ENCODE measurements at regions not wholly inside any gene's neighbourhood (a gene's known extent, or its start where the extent isn't known, plus 50 kb on each side); places are given as distances from the start of the nearest gene placed in this dataset.
"Not testable (repeated sequence)": the region's sequence is repeated elsewhere in the genome, so short reads cannot be mapped to it uniquely, and the experiment has no call there.

DNA sequence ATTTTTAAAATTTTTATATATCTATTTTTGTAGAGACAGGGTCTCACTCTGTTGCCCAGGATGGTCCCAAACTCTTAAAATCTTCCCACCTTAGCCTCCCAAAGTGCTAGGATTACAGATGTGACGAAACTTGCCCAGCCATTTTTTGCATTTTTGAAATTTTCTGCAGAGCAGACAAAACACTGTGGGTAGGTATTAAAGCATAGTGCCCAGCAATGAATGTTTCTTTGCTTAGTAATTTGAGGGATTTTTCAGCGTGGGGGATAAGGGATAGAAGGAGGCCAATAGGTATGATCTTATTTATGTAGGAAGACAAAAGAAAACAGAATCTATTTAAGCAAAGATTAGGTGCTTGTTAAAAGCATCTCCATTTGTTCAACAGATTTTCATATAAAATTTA, 446.8 kb upstream of the DPH6 start:
- no peak for DNase-seq (ENCODE audit: low read depth in 3 of 3)

DNA sequence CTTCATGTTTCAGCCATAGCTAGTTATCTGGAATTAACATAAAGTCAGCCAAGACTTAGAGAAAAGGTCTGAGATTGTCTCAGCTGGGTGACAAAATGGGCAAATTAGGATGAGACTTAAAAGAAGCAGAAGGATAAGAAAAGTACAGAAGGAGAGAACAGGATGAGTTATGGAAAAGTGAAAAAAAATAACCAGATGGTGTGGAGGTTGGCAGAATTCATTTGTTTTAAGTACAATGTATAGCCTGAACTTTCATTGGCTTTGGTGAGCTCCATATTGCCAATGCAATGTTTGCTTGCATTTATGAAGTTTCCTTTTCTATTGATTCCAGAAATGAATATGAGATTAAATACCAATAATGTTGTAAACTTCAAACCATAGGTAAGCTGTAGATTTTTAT, 447.2 kb upstream of the DPH6 start:
- DNase-seq (ENCODE audit: low read depth in 3 of 3), result no peak

DNA sequence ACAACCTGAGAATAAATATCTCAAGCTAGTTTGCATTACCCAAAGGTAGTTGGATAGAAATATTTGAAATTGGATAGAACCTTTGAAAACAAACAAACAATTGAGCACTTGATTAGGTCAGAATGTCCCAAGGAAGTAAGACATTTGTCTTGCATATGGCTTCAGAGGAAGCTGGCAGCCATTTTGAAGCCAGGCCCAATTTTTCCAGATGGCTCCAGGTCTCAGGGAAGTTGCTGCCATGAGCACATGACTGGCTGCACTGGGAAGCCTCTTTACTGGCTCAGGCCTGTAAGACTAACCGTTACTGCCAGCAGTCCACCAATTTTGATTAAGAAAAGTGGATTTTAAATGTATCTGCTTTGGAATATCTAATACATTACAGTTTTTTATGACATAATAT, 448.9 kb upstream of the DPH6 start:
- DNase-seq (ENCODE audit: low read depth in 3 of 3), result no peak

DNA sequence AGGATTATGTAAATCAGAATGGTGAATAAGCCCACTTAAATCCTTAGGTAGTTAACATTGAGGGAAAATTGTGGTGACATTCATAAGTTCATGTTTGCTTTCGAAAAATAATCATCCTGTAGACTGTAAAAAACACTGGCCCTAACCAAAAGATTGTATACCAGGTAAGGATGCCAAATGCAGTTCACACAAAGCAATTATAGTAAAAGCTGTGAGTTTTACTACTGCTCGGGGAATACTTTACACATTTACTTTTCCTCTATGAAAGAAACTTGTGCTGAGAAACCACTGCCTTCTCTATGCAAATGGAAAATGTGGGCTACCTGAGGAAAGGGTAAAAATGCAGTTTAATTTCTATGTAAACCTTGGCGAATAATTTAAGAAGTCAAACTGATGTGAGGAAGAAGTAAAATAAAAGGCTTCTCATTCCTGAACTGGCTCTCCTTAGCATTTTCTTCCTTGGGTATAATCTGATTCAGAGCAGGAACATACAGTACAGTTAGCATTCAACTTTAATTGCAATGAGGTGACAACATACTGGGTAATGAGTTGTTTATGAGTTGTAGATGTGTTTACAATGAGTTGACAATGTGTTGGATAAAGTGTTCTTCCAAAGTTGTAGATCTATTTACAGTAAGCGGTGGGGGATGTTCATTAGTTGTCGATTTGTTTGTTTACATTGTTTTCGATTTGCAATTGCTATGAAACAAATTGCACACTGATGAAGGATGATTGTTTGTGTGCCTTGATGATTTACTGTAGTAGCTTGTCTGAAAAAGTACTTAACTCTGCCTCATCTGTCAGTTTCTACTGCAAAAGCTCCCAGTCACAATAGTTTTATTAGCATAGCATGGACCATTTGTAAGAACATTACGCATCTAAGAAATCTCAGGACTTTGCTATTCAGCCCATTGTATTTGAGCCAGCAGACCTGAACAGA, 453.0 kb upstream of the DPH6 start:
- no peak for DNase-seq (ENCODE audit: low read depth in 3 of 3)

DNA sequence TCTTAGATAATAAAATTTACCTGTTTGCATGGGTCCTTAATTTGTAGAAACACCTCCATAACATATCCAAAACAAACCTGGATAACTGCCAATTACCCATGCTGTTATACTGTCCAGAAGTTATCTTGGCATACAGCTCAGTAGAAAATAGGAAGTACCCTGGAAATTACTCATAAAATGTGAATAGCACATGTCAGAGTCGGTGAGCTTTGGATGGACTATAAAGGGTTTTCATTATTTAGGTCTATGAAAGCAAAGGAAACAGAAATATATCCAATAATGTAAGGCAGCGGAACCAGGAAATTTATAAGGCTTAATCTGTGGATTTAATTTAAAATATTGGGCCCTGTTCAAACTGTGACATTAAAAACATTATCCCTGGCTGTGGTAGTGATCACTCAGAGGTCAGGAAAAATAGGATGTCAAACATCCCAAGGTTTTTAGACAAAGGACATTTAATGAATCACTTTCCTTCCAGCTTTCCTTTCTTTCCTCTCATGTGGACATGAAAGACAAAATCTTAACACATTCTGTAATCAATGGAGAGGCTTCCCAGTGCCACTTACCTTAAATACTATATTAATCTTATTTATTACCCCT, 459.0 kb upstream of the DPH6 start:
- DNase-seq (ENCODE audit: low read depth in 3 of 3), result no peak

DNA sequence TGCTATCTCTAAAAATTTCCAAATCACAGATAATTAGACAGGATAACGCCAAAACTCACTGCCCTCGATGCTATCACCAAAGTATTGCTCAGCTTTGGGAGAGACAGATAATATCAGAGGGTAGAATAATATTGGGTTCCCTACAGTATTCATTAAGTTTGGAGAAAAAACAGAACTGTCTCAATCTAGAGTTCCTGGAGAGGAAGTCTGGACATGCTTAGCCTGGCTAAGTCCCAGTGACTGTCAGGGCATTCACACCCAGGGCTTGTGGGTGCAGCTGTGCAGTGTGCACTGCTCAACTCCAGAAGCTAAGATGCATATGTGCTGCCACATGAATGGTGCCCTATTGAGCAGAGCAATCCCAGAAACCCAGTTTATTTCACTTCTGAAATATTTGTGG, 459.6 kb upstream of the DPH6 start:
- DNase-seq (ENCODE audit: low read depth in 3 of 3), result no peak

DNA sequence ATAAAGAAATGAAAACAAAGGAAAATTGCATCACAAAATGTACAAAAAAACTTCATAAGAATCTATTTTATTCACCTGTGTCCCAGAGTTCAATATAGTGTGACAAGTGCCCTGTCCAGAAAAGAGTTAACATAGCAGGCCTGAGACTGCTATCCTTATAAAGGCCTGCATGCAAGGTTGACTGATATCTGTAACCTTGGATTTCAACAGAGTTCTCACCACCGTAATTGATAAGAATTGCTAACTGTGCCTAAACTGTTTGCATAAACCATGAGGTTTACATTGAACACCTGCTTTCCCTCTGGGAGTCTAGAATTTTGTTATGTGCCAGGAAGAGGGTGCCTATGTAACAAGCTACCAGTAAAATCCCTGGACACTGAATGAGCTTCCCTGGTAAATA, 461.7 kb upstream of the DPH6 start:
- DNase-seq (ENCODE audit: low read depth in 3 of 3), result no peak

DNA sequence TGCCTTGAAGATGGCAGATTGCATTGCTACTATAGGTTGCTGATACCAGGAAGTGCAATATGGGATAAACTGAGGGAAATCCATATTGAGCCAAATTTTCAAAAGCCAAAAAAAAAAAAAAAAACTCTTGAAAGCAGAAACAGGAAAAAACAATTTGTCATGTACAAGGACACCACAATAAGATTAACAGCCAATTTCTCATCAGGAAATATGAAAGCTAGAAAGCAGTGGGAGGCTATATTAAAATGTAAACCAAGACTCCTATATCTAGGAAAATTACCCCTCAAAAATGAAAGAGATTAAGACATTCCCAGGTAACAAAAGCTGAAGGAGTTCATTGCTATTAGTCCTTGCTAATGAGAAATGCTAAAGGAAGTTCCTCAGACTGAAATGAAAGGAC, 462.8 kb upstream of the DPH6 start:
- DNase-seq (ENCODE audit: low read depth in 3 of 3), result no peak

DNA sequence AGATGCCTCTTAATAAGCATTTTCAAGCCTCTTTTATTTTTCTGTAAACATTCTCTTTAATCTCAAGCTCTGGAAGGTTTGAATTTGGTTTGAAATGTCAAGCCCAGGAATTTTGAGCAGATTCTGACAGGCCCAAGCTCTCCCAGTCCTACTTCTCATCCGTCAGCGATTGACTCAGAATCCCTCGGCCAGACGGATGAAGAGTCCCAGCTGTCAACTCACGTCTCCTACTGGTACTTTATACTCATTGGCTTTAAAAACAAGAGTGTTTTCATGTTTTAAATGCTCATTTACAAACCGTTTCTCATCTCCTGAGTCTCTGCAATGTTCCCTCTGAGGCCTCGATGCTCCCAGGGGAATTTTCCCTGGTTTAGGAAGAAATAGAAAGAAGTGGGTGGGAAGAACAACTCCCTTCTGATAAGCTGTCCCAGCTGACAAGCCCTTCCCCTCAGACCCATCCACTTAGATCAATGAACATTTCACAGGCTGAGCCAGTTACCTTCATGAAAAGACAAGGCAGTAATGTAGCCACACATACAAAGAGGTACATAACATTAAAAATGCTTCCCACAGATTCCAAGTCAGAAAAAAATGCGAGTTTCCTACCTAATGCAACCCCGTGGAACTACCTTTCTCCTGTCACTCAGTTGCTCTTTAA, 478.2 kb upstream of the DPH6 start:
- no peak for DNase-seq (ENCODE audit: low read depth in 3 of 3)

DNA sequence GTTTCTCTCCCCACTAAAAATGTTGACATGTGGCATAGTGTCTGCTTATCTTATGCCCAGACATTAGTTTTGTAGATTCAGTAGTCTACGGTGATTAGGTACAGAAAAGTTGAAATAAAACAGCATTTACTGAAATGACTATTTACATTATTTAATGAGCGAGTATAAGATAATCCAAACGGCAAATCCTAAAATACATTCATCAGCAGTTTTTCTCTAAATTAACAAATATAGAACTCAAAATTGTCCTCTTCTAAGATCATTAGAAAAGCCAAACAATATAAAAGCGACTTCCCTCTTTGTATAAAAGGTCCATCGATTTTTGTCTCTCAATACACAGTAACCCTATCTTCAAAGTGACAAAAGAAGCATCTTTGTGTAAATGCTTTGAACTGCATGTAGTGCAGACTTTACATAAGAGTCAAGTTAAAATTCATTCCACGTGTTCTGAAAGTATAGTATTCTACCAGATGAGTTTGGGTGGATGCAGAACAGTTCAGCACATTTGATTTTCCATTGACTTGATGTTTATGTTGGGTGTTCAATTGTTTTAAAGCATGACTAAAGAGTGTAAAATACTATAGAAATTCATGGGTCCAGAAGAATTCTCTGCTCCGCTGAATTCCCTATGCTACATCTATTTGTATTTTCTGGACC, 480.8 kb upstream of the DPH6 start:
- DNase-seq (ENCODE audit: low read depth in 3 of 3), result no peak

DNA sequence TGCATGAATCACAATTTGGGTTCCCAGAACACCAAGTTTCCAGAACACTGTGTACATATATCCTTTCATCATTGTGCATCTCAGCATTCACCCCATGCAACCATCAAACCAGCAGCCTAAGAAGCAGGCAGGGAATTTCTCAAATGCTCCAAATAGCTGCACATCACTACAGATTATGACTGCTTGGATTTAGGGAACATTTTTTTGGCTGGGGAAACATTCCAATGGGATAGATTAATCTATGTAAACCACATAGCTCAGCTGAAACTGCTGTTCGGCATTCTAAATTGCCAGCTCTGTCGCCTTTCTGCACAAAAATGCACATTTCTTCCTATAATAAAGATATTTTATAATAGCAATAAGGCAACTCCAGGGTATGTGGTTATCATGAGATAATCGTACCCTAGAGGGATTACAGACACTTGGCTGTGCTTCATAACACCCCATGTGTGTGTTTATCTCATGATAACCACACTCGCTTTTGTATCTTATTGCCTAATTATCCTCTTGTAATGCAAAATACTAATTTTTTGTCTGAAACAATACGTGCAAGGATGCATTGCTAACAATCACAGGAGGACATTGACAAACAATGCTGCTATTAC, 483.7 kb upstream of the DPH6 start:
- no peak for DNase-seq (ENCODE audit: low read depth in 3 of 3)

DNA sequence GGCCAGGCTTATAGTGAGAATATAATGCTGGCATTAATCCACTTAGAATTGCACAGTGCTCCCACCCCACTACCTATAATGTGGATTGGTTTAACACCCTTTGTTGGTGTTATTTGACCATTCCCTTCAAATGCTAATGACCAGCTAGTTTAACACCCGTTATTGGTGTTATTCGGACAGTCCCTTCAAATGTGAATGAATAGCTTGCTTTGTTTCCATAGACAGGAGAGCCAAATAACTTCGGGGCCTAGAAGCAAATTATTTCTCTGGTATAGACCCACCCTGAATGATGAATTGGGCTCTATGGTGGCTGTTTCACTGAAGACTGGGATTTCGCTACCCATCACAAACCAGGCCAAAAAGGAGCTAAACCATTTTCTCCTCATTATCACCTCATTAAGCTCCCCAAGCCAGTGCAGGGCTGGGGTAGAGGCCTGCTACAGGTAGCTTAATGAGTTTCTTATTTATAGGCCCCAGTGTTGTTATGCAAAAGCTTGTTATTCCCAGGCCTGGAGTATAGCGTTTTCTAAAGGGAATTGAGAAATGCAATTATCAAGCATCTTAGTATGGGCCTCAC, 494.1 kb upstream of the DPH6 start:
- no peak for DNase-seq (ENCODE audit: low read depth in 3 of 3)

DNA sequence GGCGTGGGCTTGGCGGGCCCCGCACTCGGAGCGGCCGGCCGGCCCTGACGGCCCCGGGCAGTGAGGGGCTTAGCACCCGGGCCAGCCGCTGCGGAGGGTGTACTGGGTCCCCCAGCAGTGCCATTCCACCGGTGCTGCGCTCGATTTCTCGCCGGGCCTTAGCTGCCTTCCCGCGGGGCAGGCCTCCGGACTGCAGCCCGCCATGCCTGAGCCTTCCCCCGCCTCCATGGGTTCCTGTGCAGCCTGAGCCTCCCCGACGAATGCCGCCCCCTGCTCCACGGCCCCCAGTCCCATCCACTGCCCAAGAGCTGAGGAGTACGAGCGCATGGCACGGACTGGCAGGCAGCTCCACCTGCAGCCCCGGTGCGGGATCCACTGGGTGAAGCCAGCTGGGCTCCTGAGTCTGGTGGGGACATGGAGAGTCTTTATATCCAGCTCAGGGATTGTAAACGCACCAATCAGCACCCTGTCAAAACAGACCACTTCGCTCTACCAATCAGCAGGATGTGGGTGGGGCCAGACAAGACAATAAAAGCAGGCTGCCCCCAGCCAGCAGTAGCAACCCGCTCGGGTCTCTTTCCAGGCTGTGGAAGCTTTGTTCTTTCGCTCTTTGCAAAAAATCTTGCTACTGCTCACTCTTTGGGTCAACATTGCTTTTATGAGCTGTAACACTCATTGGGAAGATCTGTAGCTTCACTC, 501.2 kb upstream of the DPH6 start:
- not testable (repeated sequence) for DNase-seq (ENCODE audit: low read depth in 3 of 3)

DNA sequence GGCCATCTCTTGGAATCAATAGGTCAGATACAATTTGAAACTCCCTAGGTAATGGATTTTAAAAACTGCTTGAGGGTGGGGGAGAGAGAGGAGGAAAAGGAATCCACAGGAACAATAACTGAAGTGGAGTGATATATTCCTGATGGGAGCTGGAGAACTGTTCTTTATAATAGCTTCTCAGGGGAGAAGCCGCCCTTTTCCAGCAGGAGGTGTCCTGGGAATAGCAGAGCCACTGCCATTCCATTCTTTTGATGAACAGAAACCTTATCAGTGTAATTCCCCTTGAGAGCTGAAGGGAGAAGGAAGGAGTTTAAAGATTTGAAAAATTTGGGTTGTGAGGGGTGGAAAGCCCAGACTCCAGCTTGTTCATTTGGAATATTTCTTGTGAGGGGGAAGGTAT, 504.9 kb upstream of the DPH6 start:
- no peak for DNase-seq (ENCODE audit: low read depth in 3 of 3)

DNA sequence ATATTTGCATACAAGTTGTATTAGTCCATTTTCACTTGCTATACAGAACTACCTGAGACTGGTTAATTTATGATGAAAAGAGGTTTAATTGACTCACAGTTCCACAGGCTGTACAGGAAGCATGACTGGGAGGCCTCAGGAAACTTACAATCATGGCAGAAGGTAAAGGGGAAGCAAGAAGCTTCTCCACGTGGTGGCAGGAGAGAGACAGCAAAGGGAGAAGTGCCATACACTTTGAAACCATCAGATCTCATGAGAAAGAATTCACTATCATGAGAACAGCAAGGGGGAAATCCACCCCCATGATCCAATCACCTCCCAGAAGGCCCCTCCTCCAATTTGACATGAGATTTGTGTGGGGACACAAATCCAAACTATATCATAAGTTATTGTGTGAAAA, 506.7 kb upstream of the DPH6 start:
- DNase-seq (ENCODE audit: low read depth in 3 of 3), result not testable (repeated sequence)

DNA sequence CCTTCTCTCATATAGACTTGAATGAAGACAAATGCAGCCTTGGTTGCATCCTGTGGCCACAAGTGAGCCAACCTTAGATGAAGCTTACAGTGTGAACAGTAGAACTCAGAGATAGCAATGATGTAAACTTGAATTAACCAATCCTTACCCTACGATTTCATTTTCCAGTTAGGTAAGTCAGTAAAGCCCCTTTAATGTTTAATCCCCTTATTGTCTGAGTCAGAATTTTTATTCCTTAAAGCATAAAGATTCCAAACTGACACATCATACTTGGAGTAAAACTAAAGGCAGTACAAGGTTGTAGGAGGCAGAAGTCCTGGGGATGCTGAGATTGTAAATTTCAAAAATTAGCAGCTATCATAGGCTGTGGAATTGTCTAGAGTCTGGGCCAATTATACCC, 507.8 kb upstream of the DPH6 start:
- DNase-seq (ENCODE audit: low read depth in 3 of 3), result no peak

DNA sequence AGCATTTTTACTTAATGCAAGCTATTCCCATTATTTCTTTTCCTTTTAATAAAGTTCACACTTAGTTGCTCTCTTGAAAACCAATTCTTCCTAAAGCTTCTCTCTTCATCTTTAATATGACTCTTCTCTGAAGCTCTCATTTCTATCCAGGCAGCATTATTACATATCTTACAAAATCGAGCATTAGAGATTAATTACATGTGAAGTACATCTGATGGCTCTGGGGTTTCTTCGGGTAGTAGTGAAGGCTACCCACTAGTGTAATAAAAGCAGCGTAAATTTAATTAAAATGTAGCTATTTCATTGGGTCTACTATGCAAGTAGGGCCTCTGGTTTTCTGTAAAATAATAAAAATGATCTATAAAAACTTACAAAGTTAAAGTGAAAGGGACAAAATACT, 513.6 kb upstream of the DPH6 start:
- no peak for DNase-seq (ENCODE audit: low read depth in 3 of 3)

DNA sequence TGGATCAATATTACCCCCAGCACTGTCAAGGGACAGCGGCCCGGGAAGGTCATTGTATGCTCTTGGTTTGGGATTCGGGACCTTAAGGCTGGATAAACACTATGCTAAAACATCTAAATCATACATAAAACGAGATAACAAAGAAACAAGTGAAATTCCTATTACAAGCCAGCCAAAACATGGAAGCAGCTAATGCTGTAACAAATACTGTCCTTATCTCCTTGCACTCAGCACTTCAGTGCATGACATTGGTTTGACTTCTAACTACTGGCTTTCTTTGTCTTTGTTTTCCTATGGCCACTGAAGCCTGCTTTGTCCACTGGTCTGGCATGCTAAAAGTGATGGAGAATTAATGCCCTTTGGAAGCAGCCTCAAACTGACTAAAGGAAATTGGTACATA, 516.4 kb upstream of the DPH6 start:
- no peak for DNase-seq (ENCODE audit: low read depth in 3 of 3)

DNA sequence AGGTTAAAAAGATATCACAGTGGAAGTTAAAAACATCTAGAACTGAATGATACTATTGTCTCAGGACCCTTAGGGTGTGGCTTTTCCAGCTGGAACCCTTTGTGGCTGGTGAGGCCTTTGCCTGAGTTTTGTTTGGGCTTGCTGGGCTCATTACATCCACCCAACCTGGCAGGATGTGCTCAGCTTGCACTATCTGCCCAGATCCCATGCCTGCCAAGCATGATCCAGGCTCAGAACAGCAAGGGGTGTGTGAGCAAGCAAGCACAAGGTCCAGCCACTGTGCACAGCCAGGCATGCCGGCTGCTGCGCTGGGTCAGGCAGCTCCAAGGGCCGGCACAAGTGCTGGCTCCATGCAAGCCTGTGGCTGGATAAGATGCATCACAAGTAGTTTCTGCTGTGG, 512.7 kb upstream of the CDIN1 start:
- DNase-seq (ENCODE audit: low read depth in 3 of 3), result no peak

DNA sequence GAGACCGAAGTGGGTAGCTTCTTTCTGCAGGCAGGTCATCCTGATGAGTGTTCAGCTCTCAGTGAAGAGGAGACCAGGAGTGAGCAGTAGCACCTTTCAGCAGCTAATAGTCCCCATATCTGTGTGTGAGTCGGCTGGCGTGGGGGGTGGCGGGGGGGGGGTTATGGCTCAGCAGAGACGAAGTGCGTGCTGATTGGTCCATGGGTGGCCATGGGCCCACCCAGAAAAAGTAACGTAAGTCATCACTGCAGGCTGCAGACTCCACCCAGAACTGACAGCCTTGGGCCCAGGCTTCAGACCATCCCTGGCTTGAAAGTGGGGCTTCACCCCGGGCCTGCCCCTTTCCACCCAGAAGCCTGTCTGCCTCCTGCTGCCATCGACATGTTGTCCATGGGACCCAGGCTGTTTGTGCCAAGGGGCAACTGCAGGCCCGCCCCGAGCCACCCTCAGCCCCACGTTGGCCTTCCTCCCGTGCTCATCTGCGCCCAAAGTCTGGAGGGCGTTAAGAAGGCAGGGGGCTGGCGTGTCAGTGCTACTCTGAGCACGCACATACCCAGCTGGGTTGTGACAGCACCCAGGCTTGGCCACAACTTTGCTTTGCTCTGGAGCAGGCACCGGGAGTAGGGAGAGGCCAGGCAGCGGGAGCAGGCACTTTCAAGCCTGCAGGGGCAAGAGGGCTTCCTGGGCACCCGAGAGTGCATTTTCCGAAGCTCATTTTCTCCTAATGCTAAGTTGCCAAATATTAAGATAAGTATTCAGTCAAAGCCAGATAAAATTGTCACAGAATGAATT, 511.7 kb upstream of the CDIN1 start:
- DNase-seq (ENCODE audit: low read depth in 3 of 3), result no peak

All from stimulated activated CD4-positive, alpha-beta T cell treated with anti-CD3 and anti-CD28 coated beads, TNF-alpha, amount 100 ng/mL, for 4 hours (primary cell).